ENCODE measurements at regions not wholly inside any gene's neighbourhood (a gene's known extent, or its start where the extent isn't known, plus 50 kb on each side); places are given as distances from the start of the nearest gene placed in this dataset.

- WGBS: 40% methylated on average over 3 of the region's 3 CpGs
- Histone ChIP-seq H3K27ac (ENCODE audit: low read depth in 1 of 2, low read length in 2 of 2) (no peak overlapping the region), H3K9me3 (ENCODE audit: control insufficient read depth in 4 of 4, low read length in 3 of 4) (no peaks in the 10 kb centered on the region)
Observed at GRCh38 chr3:135690664-135691063, 274.9 kb upstream of the PPP2R3A start.

GRCh38 chr3:135691240-135691639 lies 274.3 kb upstream of the PPP2R3A start:
- H3K9ac ChIP-seq (ENCODE audit: low read depth in 1 of 2, low read length in 2 of 2): no peak overlapping the region
- H3K9me3 ChIP-seq (ENCODE audit: control insufficient read depth in 4 of 4, low read length in 3 of 4): no peaks in the 10 kb centered on the region
- no peaks in the 10 kb centered on the region for H3K4me1 ChIP-seq (ENCODE audit: control insufficient read depth in 4 of 4, insufficient read depth in 4 of 4, low read length in 3 of 4)
- 59% methylated on average over 1 of the region's 1 CpG for WGBS
- no peak overlapping the region for H3K4me3 ChIP-seq (ENCODE audit: low read depth in 1 of 3, low read length in 3 of 3)
- no peaks in the 10 kb centered on the region for H3K36me3 ChIP-seq (ENCODE audit: control insufficient read depth in 4 of 4, insufficient read depth in 3 of 4, low read depth in 1 of 4, low read length in 3 of 4)
- no peak for DNase-seq (ENCODE audit: low spot score)
- TF ChIP-seq ZBTB33 (IDR thresholded peaks at IDR 0.05) (no peak), MAX (IDR thresholded peaks at IDR 0.05) (no peak), GABPA (IDR thresholded peaks at IDR 0.05 in 1 of 2, conservative IDR thresholded peaks at IDR 0.05 in 1 of 2) (no peak), CTCF (IDR thresholded peaks at IDR 0.05; ENCODE audit: low read depth, low read length, missing input control) (no peak), TAF1 (conservative IDR thresholded peaks at IDR 0.05) (no peak), REST (IDR thresholded peaks at IDR 0.05) (no peak), ATF3 (IDR thresholded peaks at IDR 0.05) (no peak), SP1 (IDR thresholded peaks at IDR 0.05) (no peak), FOXA2 (IDR thresholded peaks at IDR 0.05) (no peak), RAD21 (IDR thresholded peaks at IDR 0.05) (no peak), HNF4A (conservative IDR thresholded peaks at IDR 0.05) (no peak), EGR1 (IDR thresholded peaks at IDR 0.05; ENCODE audit: low read depth in 2 of 2) (no peak), JUND (IDR thresholded peaks at IDR 0.05) (no peak), YY1 (IDR thresholded peaks at IDR 0.05) (no peak), HNF4G (IDR thresholded peaks at IDR 0.05) (no peak), NR2F2 (IDR thresholded peaks at IDR 0.05) (no peak), RXRA (IDR thresholded peaks at IDR 0.05) (no peak), FOXA1 (IDR thresholded peaks at IDR 0.05) (no peak)
- no peak overlapping the region for H3K27ac ChIP-seq (ENCODE audit: low read depth in 1 of 2, low read length in 2 of 2)
- no peaks in the 10 kb centered on the region for H3K27me3 ChIP-seq (ENCODE audit: control insufficient read depth in 4 of 4, insufficient read depth in 4 of 4, low read length in 3 of 4)

More at GRCh38 chr3:135690664-135691063, 274.9 kb upstream of the PPP2R3A start:
- Histone ChIP-seq H3K36me3 (ENCODE audit: control insufficient read depth in 4 of 4, insufficient read depth in 3 of 4, low read depth in 1 of 4, low read length in 3 of 4) (no peaks in the 10 kb centered on the region), H3K9ac (ENCODE audit: low read depth in 1 of 2, low read length in 2 of 2) (no peak overlapping the region), H3K27me3 (ENCODE audit: control insufficient read depth in 4 of 4, insufficient read depth in 4 of 4, low read length in 3 of 4) (no peaks in the 10 kb centered on the region), H3K4me1 (ENCODE audit: control insufficient read depth in 4 of 4, insufficient read depth in 4 of 4, low read length in 3 of 4) (no peaks in the 10 kb centered on the region), H3K4me3 (ENCODE audit: low read depth in 1 of 3, low read length in 3 of 3) (no peak overlapping the region)
- TF ChIP-seq ATF3 (IDR thresholded peaks at IDR 0.05) (no peak), GABPA (IDR thresholded peaks at IDR 0.05 in 1 of 2, conservative IDR thresholded peaks at IDR 0.05 in 1 of 2) (no peak), YY1 (IDR thresholded peaks at IDR 0.05) (no peak), TAF1 (conservative IDR thresholded peaks at IDR 0.05) (no peak), HNF4A (conservative IDR thresholded peaks at IDR 0.05) (no peak), NR2F2 (IDR thresholded peaks at IDR 0.05) (no peak), JUND (IDR thresholded peaks at IDR 0.05) (no peak), EGR1 (IDR thresholded peaks at IDR 0.05; ENCODE audit: low read depth in 2 of 2) (no peak), HNF4G (IDR thresholded peaks at IDR 0.05) (no peak), FOXA2 (IDR thresholded peaks at IDR 0.05) (no peak), SP1 (IDR thresholded peaks at IDR 0.05) (no peak), RXRA (IDR thresholded peaks at IDR 0.05) (no peak), RAD21 (IDR thresholded peaks at IDR 0.05) (no peak), MAX (IDR thresholded peaks at IDR 0.05) (no peak)
- DNase-seq (ENCODE audit: low spot score): no peak

Data from liver (tissue), 8 donors.